GM12873 (cell line): ENCODE measurements at regions not wholly inside any gene's neighbourhood (a gene's known extent, or its start where the extent isn't known, plus 50 kb on each side); places are given as distances from the start of the nearest gene placed in this dataset.

Experiments
- TF ChIP-seq, protein P1 (sequence below): IDR thresholded peaks from 2 replicates; pipeline ENCODE4 v1.5.1; 2012; ENCODE audit warnings: low read depth, mild to moderate bottlenecking, moderate library complexity, low read length, control low read depth; ENCODE audit not compliant: insufficient read depth; ENCODE audit errors: missing control alignments

DNA sequence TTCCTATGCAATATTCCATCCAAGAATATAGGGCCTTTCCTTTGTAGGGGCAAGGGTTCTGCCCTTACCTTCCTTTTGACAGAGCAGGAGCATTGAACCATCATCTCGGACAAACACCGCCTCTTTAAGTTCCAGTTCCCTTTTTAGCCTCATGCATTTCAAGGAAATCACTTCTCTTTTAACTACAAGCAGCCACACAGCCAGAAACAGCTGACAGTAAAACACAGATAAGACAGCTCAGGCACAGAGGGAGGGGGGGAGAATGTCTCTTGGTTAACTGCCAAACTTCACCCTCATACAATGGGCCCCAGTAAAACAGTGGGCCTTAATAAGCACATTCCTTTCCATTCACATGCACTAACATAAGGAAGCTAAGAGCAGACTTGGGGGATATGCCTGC is 648.3 kb downstream of the GABRG1 start:
- TF ChIP-seq, protein P1, sequence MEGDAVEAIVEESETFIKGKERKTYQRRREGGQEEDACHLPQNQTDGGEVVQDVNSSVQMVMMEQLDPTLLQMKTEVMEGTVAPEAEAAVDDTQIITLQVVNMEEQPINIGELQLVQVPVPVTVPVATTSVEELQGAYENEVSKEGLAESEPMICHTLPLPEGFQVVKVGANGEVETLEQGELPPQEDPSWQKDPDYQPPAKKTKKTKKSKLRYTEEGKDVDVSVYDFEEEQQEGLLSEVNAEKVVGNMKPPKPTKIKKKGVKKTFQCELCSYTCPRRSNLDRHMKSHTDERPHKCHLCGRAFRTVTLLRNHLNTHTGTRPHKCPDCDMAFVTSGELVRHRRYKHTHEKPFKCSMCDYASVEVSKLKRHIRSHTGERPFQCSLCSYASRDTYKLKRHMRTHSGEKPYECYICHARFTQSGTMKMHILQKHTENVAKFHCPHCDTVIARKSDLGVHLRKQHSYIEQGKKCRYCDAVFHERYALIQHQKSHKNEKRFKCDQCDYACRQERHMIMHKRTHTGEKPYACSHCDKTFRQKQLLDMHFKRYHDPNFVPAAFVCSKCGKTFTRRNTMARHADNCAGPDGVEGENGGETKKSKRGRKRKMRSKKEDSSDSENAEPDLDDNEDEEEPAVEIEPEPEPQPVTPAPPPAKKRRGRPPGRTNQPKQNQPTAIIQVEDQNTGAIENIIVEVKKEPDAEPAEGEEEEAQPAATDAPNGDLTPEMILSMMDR: no peak

DNA sequence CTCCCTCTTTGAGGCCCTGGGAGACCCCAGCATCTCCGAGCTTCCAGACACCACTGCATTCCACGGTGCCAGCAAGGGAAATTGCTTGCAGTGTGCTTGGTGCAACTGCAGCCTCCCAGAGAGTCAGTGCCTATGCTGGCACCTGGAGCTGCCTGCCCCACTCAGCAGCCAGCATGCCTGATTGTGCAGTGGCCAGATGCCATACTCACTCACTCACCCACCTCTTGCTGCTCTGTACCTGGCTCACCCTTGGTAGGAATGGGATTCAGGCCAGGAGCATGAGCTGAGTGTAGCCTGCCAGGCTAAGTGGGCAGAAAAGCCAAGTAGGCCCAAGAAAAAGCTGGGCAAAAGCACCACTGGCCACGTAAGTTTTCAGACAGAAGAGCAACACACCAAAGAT is 651.4 kb downstream of the GABRG1 start:
- TF ChIP-seq, protein P1: no peak

DNA sequence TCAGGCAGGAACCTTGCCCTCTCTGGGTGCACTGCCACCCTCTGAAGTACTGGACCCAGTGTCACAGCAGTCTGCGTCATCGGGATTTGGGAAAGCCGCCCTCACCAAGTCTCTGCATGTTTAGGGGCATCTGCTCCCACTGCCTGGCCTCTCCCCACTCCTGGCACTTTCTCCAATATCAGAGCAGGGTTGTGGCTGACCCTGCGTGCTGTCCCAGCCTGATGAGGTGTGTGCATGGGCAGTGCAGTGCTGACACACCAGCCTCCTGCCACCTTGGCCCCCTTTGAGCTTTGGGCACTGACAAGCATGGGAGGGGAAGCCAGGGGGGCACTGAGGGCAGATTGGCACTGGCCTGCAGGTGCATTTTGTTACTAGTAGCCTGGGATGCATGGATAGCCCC is 652.5 kb downstream of the GABRG1 start:
- TF ChIP-seq, protein P1: no peak

DNA sequence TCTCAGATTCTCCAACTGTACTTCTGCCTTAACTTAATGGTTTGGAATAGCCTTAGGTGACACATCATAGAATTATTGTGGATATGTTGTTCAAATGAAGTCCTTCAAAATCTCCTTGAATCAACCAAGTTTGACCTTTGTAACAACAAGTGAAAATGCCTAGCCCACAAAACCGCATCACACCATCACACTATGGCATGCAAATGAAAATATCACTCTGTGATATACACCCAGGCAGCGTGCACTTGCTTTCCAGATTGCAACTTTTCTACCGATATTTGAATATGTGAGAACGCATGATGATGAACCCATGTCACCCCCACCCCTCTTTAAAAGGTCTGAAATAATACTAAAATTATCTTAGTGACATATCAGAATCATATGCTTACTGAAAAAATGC is 656.7 kb downstream of the GABRG1 start:
- TF ChIP-seq, protein P1: no peak

DNA sequence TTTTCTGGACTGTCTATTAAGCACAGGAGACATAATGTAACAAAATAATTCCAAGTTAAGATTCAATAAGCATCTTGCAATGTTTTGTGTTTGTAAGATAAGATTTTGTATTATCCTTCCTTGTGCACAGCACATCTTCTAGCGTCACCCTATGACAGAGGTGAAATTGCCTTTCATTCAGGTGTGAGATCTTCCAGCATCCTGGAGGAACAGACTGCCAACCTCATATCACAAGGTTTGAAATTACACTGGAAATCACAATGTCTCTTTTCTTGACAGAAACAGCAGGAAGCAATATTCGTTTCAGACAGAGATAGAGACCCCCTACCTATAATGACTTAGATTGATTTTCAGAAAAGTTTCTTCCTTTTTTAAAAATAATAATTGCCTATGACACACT is 668.6 kb downstream of the GABRG1 start:
- TF ChIP-seq, protein P1: no peak

DNA sequence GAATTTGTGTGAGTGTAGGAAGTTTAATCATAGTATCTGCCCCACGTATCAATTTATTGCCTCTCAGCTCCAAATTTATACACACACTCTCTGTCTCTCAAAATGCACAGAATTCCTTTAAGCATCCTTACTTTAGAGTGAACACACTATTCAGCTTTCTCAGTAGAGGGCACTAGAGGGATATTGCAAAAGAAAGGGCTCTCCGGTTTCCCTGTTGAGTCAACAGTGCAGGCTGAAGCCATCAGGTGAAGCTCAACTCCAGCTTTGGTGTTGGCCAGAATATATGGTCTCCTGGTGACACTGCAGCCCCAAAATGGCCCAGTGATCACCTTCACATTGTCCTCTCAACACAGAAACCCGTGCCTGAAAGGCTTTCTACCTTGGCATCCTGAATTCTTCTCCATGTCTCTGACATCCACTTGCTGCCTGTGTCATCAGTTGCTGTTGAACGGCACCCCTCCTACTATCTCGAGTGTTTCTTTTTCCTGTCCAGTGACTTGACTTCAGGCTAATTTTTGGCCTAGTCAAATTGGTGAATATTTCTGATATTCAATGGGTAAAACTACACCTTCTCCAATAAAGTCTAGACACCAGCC is 670.5 kb downstream of the GABRG1 start:
- TF ChIP-seq, protein P1: peak; percentile 48

DNA sequence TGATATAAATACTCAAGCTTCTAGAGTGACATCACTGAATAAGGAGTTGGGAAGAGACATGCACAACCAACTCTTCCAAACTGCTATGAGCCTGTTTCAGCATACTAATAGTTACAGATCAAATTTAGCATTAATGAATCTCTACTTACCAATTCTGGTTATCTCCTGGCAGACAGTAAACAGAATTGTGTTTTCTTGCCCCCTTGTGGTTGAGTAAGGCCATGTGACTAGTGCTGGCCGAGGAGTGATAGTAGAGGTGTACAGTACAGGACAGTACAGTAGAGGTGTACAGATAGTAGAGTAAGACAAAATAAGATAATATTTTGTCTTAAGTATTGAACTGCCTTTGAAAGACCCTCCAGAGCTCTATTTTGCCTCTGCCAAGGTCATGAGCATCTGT is 681.4 kb downstream of the GABRG1 start:
- TF ChIP-seq, protein P1: peak; percentile 26
